ENCODE measurements at regions not wholly inside any gene's neighbourhood (a gene's known extent, or its start where the extent isn't known, plus 50 kb on each side); places are given as distances from the start of the nearest gene placed in this dataset.

GRCh38 chr2:5057891-5058351, 634.3 kb upstream of the SOX11 start:
- H3K4me1 ChIP-seq (ENCODE audit: control insufficient read depth, insufficient read depth, low read length, poor library complexity, severe bottlenecking) = no peaks in the 10 kb centered on the region
- H3K9me3 ChIP-seq (ENCODE audit: control insufficient read depth in 2 of 2, low read length in 2 of 2) = no peaks in the 10 kb centered on the region
- Mint-ChIP-seq H3K27ac (no peak overlapping the region), H3K36me3 (no peaks in the 10 kb centered on the region), H3K4me1 (no peaks in the 10 kb centered on the region), H3K4me3 (no peak overlapping the region), H3K9me3 (peaks cover under 1 to 21% (median 4%) of the 10 kb centered on the region in 7 donors), H3K27me3 (no peaks in the 10 kb centered on the region)
- no peaks in the 10 kb centered on the region for H3K27me3 ChIP-seq (ENCODE audit: control insufficient read depth, insufficient read depth, low read length)
- no peaks in the 10 kb centered on the region for H3K36me3 ChIP-seq (ENCODE audit: control insufficient read depth, insufficient read depth, low read length)
- ATAC-seq (ENCODE audit: low read depth in 2 of 2) = no peak
- H3K4me3 ChIP-seq (ENCODE audit: low read depth, low read length) = no peak overlapping the region
- H3K27ac ChIP-seq (ENCODE audit: insufficient read depth, low read length, poor library complexity, severe bottlenecking) = no peak overlapping the region
- no peak for DNase-seq

DNA sequence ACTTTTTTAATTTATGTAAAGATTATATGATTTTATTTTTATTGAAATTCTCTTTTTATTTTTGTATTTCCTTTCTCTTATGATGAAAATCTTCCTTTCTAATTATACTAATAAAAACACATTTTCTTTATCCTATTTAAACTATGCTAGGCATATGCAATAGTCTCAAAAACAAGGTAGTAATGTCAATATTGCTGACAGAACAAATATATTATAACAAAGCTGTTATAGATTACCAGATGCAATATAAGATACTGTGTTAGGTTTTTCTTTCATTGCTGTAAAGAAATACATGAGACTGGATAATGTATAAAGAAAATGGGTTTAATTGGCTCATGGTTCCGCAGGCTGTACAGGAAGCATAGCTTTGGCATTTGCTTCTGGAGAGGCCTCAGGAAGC, 631.2 kb upstream of the SOX11 start:
- no peaks in the 10 kb centered on the region for H3K36me3 ChIP-seq (ENCODE audit: control insufficient read depth, insufficient read depth, low read length)
- no peaks in the 10 kb centered on the region for H3K4me1 ChIP-seq (ENCODE audit: control insufficient read depth, insufficient read depth, low read length, poor library complexity, severe bottlenecking)
- no peaks in the 10 kb centered on the region for H3K9me3 ChIP-seq (ENCODE audit: control insufficient read depth in 2 of 2, low read length in 2 of 2)
- Mint-ChIP-seq H3K4me3 (no peak overlapping the region), H3K27ac (no peak overlapping the region), H3K4me1 (no peaks in the 10 kb centered on the region), H3K9me3 (peaks cover 2 to 24% (median 8%) of the 10 kb centered on the region in 7 donors), H3K27me3 (no peaks in the 10 kb centered on the region), H3K36me3 (no peaks in the 10 kb centered on the region)
- ATAC-seq (ENCODE audit: low read depth in 2 of 2) = no peak
- H3K27me3 ChIP-seq (ENCODE audit: control insufficient read depth, insufficient read depth, low read length) = no peaks in the 10 kb centered on the region
- DNase-seq = no peak
- H3K4me3 ChIP-seq (ENCODE audit: low read depth, low read length) = no peak overlapping the region
- no peak overlapping the region for H3K27ac ChIP-seq (ENCODE audit: insufficient read depth, low read length, poor library complexity, severe bottlenecking)

DNA sequence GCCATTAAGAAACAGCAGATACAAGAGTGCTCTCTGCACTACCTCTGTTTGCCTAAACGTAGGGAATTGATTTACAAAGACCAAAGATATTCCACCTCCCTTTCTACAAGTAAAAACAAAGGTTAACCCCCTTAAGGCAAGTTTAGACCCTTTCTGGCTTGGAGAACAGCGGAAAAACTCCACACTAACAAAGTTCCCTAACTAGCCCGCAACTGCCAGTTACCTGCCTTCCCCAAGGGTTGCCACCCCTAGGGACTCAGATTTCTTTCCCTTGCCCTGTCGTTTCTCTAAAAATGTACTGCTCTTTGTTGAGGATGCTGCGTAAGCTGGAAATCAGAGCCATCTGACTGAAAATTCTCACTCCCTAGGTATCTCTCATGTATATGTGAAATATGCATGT, 627.5 kb upstream of the SOX11 start:
- Mint-ChIP-seq H3K4me1 (no peaks in the 10 kb centered on the region), H3K27me3 (no peaks in the 10 kb centered on the region), H3K9me3 (peaks cover 2 to 27% (median 7%) of the 10 kb centered on the region in 7 donors), H3K4me3 (no peak overlapping the region), H3K27ac (no peak overlapping the region), H3K36me3 (no peaks in the 10 kb centered on the region)
- Histone ChIP-seq H3K36me3 (ENCODE audit: control insufficient read depth, insufficient read depth, low read length) (no peaks in the 10 kb centered on the region), H3K4me3 (ENCODE audit: low read depth, low read length) (no peak overlapping the region), H3K9me3 (ENCODE audit: control insufficient read depth in 2 of 2, low read length in 2 of 2) (no peaks in the 10 kb centered on the region), H3K27ac (ENCODE audit: insufficient read depth, low read length, poor library complexity, severe bottlenecking) (no peak overlapping the region), H3K4me1 (ENCODE audit: control insufficient read depth, insufficient read depth, low read length, poor library complexity, severe bottlenecking) (no peaks in the 10 kb centered on the region), H3K27me3 (ENCODE audit: control insufficient read depth, insufficient read depth, low read length) (no peaks in the 10 kb centered on the region)
- ATAC-seq (ENCODE audit: low read depth in 2 of 2) (no peak), DNase-seq (no peak)

DNA sequence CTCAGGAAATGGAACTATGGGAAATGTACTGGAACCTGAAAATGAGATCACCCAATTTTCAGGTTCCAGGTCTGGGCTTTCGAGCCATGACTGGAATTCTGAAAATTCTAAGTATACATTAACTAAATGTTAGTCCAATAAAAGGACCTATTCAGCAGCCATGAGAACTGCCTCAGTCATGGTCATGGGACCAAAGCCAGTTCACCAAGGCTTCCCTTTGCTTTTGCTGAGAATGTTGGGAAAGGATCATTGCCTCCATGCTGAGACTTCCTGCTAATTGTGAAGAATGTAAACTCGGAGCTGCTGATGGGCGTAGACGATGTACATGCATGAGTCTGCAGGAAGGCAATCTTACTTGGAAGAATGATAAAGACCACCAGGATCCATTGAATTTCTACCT, 624.4 kb upstream of the SOX11 start:
- Histone ChIP-seq H3K27ac (ENCODE audit: insufficient read depth, low read length, poor library complexity, severe bottlenecking) (no peak overlapping the region), H3K4me3 (ENCODE audit: low read depth, low read length) (no peak overlapping the region), H3K9me3 (ENCODE audit: control insufficient read depth in 2 of 2, low read length in 2 of 2) (peaks cover 0 to 5% of the 10 kb centered on the region in 2 experiments), H3K4me1 (ENCODE audit: control insufficient read depth, insufficient read depth, low read length, poor library complexity, severe bottlenecking) (no peaks in the 10 kb centered on the region), H3K36me3 (ENCODE audit: control insufficient read depth, insufficient read depth, low read length) (no peaks in the 10 kb centered on the region), H3K27me3 (ENCODE audit: control insufficient read depth, insufficient read depth, low read length) (no peaks in the 10 kb centered on the region)
- Mint-ChIP-seq H3K4me1 (no peaks in the 10 kb centered on the region), H3K27me3 (no peaks in the 10 kb centered on the region), H3K4me3 (no peak overlapping the region), H3K36me3 (no peaks in the 10 kb centered on the region), H3K27ac (no peak overlapping the region), H3K9me3 (peaks cover 2 to 29% (median 12%) of the 10 kb centered on the region in 7 donors)
- ATAC-seq (ENCODE audit: low read depth in 2 of 2) (no peak), DNase-seq (no peak)

DNA sequence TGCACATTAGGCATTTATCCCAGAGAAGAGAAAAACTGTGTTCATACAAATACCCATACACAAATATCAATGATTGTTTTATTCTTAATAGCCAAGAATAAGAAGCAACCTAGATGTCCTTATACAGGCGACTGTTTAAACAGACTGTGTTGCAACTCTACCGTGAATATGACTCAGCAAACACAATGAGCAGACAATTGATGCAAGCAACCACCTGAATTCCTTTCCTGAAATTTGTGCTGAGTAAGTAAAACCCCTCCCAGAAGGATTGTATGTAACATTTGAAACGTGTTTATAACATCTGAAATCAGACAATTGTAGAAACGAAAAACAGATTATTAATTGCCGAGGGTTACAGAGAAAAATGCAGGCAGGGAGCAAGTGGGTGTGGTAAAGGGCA, 621.9 kb upstream of the SOX11 start:
- no peaks in the 10 kb centered on the region for H3K36me3 ChIP-seq (ENCODE audit: control insufficient read depth, insufficient read depth, low read length)
- H3K9me3 Mint-ChIP-seq = peaks cover 2 to 21% (median 9%) of the 10 kb centered on the region in 7 donors
- H3K36me3 Mint-ChIP-seq = no peaks in the 10 kb centered on the region
- no peaks in the 10 kb centered on the region for H3K4me1 Mint-ChIP-seq
- DNase-seq = no peak
- no peaks in the 10 kb centered on the region for H3K27me3 ChIP-seq (ENCODE audit: control insufficient read depth, insufficient read depth, low read length)
- no peaks in the 10 kb centered on the region for H3K4me1 ChIP-seq (ENCODE audit: control insufficient read depth, insufficient read depth, low read length, poor library complexity, severe bottlenecking)
- H3K4me3 Mint-ChIP-seq = no peak overlapping the region
- no peak overlapping the region for H3K27ac ChIP-seq (ENCODE audit: insufficient read depth, low read length, poor library complexity, severe bottlenecking)
- no peak for ATAC-seq (ENCODE audit: low read depth in 2 of 2)
- no peak overlapping the region for H3K27ac Mint-ChIP-seq
- H3K9me3 ChIP-seq (ENCODE audit: control insufficient read depth in 2 of 2, low read length in 2 of 2) = peaks cover 0 to 7% of the 10 kb centered on the region in 2 experiments
- no peaks in the 10 kb centered on the region for H3K27me3 Mint-ChIP-seq
- no peak overlapping the region for H3K4me3 ChIP-seq (ENCODE audit: low read depth, low read length)

- Mint-ChIP-seq H3K4me1 (peaks cover 0 to 3% (median 0%) of the 10 kb centered on the region in 4 donors), H3K4me3 (no peak overlapping the region), H3K9me3 (peaks cover 0 to 36% (median 8%) of the 10 kb centered on the region in 7 donors), H3K27me3 (no peaks in the 10 kb centered on the region), H3K27ac (no peak overlapping the region), H3K36me3 (no peaks in the 10 kb centered on the region)
- no peak for ATAC-seq (ENCODE audit: low read depth in 2 of 2)
- no peak overlapping the region for H3K27ac ChIP-seq (ENCODE audit: insufficient read depth, low read length, poor library complexity, severe bottlenecking)
- no peaks in the 10 kb centered on the region for H3K36me3 ChIP-seq (ENCODE audit: control insufficient read depth, insufficient read depth, low read length)
- no peak overlapping the region for H3K4me3 ChIP-seq (ENCODE audit: low read depth, low read length)
- DNase-seq = no peak
- H3K4me1 ChIP-seq (ENCODE audit: control insufficient read depth, insufficient read depth, low read length, poor library complexity, severe bottlenecking) = no peaks in the 10 kb centered on the region
- no peaks in the 10 kb centered on the region for H3K27me3 ChIP-seq (ENCODE audit: control insufficient read depth, insufficient read depth, low read length)
- H3K9me3 ChIP-seq (ENCODE audit: control insufficient read depth in 2 of 2, low read length in 2 of 2) = peaks cover 0 to 7% of the 10 kb centered on the region in 2 experiments
Measured at GRCh38 chr2:5074733-5075132, 617.5 kb upstream of the SOX11 start.

- Mint-ChIP-seq H3K4me1 (peaks cover 0 to 6% (median 0%) of the 10 kb centered on the region in 4 donors), H3K27me3 (no peaks in the 10 kb centered on the region), H3K4me3 (no peak overlapping the region), H3K27ac (no peak overlapping the region), H3K9me3 (peaks cover 4 to 34% (median 9%) of the 10 kb centered on the region in 7 donors), H3K36me3 (no peaks in the 10 kb centered on the region)
- H3K4me3 ChIP-seq (ENCODE audit: low read depth, low read length) = no peak overlapping the region
- H3K36me3 ChIP-seq (ENCODE audit: control insufficient read depth, insufficient read depth, low read length) = no peaks in the 10 kb centered on the region
- H3K4me1 ChIP-seq (ENCODE audit: control insufficient read depth, insufficient read depth, low read length, poor library complexity, severe bottlenecking) = no peaks in the 10 kb centered on the region
- H3K27ac ChIP-seq (ENCODE audit: insufficient read depth, low read length, poor library complexity, severe bottlenecking) = no peak overlapping the region
- DNase-seq (no peak), ATAC-seq (ENCODE audit: low read depth in 2 of 2) (no peak)
- peaks cover 0 to 7% of the 10 kb centered on the region in 2 experiments for H3K9me3 ChIP-seq (ENCODE audit: control insufficient read depth in 2 of 2, low read length in 2 of 2)
- no peaks in the 10 kb centered on the region for H3K27me3 ChIP-seq (ENCODE audit: control insufficient read depth, insufficient read depth, low read length)
Measured at GRCh38 chr2:5076599-5076998, 615.6 kb upstream of the SOX11 start.

- Mint-ChIP-seq H3K4me3 (no peak overlapping the region), H3K4me1 (peaks cover 0 to 6% (median 0%) of the 10 kb centered on the region in 4 donors), H3K36me3 (no peaks in the 10 kb centered on the region), H3K9me3 (peaks cover 3 to 29% (median 9%) of the 10 kb centered on the region in 7 donors), H3K27me3 (no peaks in the 10 kb centered on the region), H3K27ac (no peak overlapping the region)
- no peaks in the 10 kb centered on the region for H3K4me1 ChIP-seq (ENCODE audit: control insufficient read depth, insufficient read depth, low read length, poor library complexity, severe bottlenecking)
- ATAC-seq (ENCODE audit: low read depth in 2 of 2) (no peak), DNase-seq (no peak)
- no peaks in the 10 kb centered on the region for H3K27me3 ChIP-seq (ENCODE audit: control insufficient read depth, insufficient read depth, low read length)
- H3K4me3 ChIP-seq (ENCODE audit: low read depth, low read length) = no peak overlapping the region
- peaks cover 0 to 5% of the 10 kb centered on the region in 2 experiments for H3K9me3 ChIP-seq (ENCODE audit: control insufficient read depth in 2 of 2, low read length in 2 of 2)
- H3K36me3 ChIP-seq (ENCODE audit: control insufficient read depth, insufficient read depth, low read length) = no peaks in the 10 kb centered on the region
- no peak overlapping the region for H3K27ac ChIP-seq (ENCODE audit: insufficient read depth, low read length, poor library complexity, severe bottlenecking)
Measured at GRCh38 chr2:5077479-5078089, 614.6 kb upstream of the SOX11 start.

Data from CD4-positive, CD25-positive, alpha-beta regulatory T cell (primary cell).